ENCODE measurements at regions not wholly inside any gene's neighbourhood (a gene's known extent, or its start where the extent isn't known, plus 50 kb on each side); places are given as distances from the start of the nearest gene placed in this dataset.

GRCh38 chr1:101520302-101520701 lies 283.5 kb downstream of the S1PR1 start:
- H3K36me3 Mint-ChIP-seq: peaks cover 17% of the 10 kb centered on the region
- H3K27ac Mint-ChIP-seq: no peak overlapping the region
- DNase-seq (ENCODE audit: low spot score in 2 of 2, unreplicated experiment in 2 of 2): no peak
- H3K4me3 Mint-ChIP-seq: no peak overlapping the region
- no peaks in the 10 kb centered on the region for H3K27me3 Mint-ChIP-seq (ENCODE audit: low read depth)
- peak; percentile 56 for TF ChIP-seq CTCF (IDR thresholded peaks at IDR 0.05; ENCODE audit: unreplicated experiment)
- H3K9me3 Mint-ChIP-seq: peaks cover 41% of the 10 kb centered on the region
- peaks cover 25% of the 10 kb centered on the region for H3K4me1 Mint-ChIP-seq

- H3K27me3 Mint-ChIP-seq (ENCODE audit: low read depth): no peaks in the 10 kb centered on the region
- H3K4me3 Mint-ChIP-seq: no peak overlapping the region
- no peak for TF ChIP-seq CTCF (IDR thresholded peaks at IDR 0.05; ENCODE audit: unreplicated experiment)
- H3K36me3 Mint-ChIP-seq: peaks cover 10% of the 10 kb centered on the region
- no peak overlapping the region for H3K27ac Mint-ChIP-seq
- no peak for DNase-seq (ENCODE audit: low spot score in 2 of 2, unreplicated experiment in 2 of 2)
- H3K9me3 Mint-ChIP-seq: peaks cover 28% of the 10 kb centered on the region
- peaks cover 42% of the 10 kb centered on the region for H3K4me1 Mint-ChIP-seq
Measured at GRCh38 chr1:101522486-101522885, 285.7 kb downstream of the S1PR1 start.

- peak overlapping the region; percentile 15 for H3K27ac Mint-ChIP-seq
- no peak for DNase-seq (ENCODE audit: low spot score in 2 of 2, unreplicated experiment in 2 of 2)
- peaks cover 5% of the 10 kb centered on the region for H3K36me3 Mint-ChIP-seq
- peaks cover 30% of the 10 kb centered on the region for H3K4me1 Mint-ChIP-seq
- no peak for TF ChIP-seq CTCF (IDR thresholded peaks at IDR 0.05; ENCODE audit: unreplicated experiment)
- H3K4me3 Mint-ChIP-seq: no peak overlapping the region
- no peaks in the 10 kb centered on the region for H3K27me3 Mint-ChIP-seq (ENCODE audit: low read depth)
- peaks cover 11% of the 10 kb centered on the region for H3K9me3 Mint-ChIP-seq
Measured at GRCh38 chr1:101526813-101527212, 290.0 kb downstream of the S1PR1 start.

GRCh38 chr1:101532377-101532776 lies 295.6 kb downstream of the S1PR1 start:
- Mint-ChIP-seq H3K9me3 (peaks cover 14% of the 10 kb centered on the region), H3K27me3 (ENCODE audit: low read depth) (no peaks in the 10 kb centered on the region), H3K27ac (peak overlapping the region; percentile 15), H3K4me3 (no peak overlapping the region), H3K36me3 (peaks cover 12% of the 10 kb centered on the region), H3K4me1 (peaks cover 25% of the 10 kb centered on the region)
- TF ChIP-seq CTCF (IDR thresholded peaks at IDR 0.05; ENCODE audit: unreplicated experiment): no peak
- DNase-seq (ENCODE audit: low spot score in 2 of 2, unreplicated experiment in 2 of 2): no peak

- peaks cover 11% of the 10 kb centered on the region for H3K4me1 Mint-ChIP-seq
- peaks cover 8% of the 10 kb centered on the region for H3K9me3 Mint-ChIP-seq
- no peaks in the 10 kb centered on the region for H3K36me3 Mint-ChIP-seq
- H3K27me3 Mint-ChIP-seq (ENCODE audit: low read depth): no peaks in the 10 kb centered on the region
- no peak for TF ChIP-seq CTCF (IDR thresholded peaks at IDR 0.05; ENCODE audit: unreplicated experiment)
- no peak for DNase-seq (ENCODE audit: low spot score in 2 of 2, unreplicated experiment in 2 of 2)
- H3K27ac Mint-ChIP-seq: peak overlapping the region; percentile 43
- no peak overlapping the region for H3K4me3 Mint-ChIP-seq
Measured at GRCh38 chr1:101540161-101540560, 303.3 kb downstream of the S1PR1 start.

- DNase-seq (ENCODE audit: low spot score in 2 of 2, unreplicated experiment in 2 of 2): no peak
- H3K27ac Mint-ChIP-seq: peak overlapping the region; percentile 35
- H3K9me3 Mint-ChIP-seq: peaks cover 10% of the 10 kb centered on the region
- TF ChIP-seq CTCF (IDR thresholded peaks at IDR 0.05; ENCODE audit: unreplicated experiment): no peak
- peaks cover 4% of the 10 kb centered on the region for H3K36me3 Mint-ChIP-seq
- no peak overlapping the region for H3K4me3 Mint-ChIP-seq
- H3K4me1 Mint-ChIP-seq: peaks cover 36% of the 10 kb centered on the region
- H3K27me3 Mint-ChIP-seq (ENCODE audit: low read depth): no peaks in the 10 kb centered on the region
Measured at GRCh38 chr1:101546885-101547284, 310.1 kb downstream of the S1PR1 start.

All from mesothelial cell of epicardium (in vitro differentiated cells).